RPMI7951 (cell line): ENCODE measurements at regions not wholly inside any gene's neighbourhood (a gene's known extent, or its start where the extent isn't known, plus 50 kb on each side); places are given as distances from the start of the nearest gene placed in this dataset.
"Not testable (repeated sequence)": the region's sequence is repeated elsewhere in the genome, so short reads cannot be mapped to it uniquely, and the experiment has no call there.

Source experiments
- DNase-seq: peaks from one replicate; pipeline ENCODE4 v3.0.0-alpha.2; 2012; ENCODE audit warnings: low read depth

GRCh38 chr5:154702477-154702876 is 52.7 kb upstream of the LARP1 start:
- DNase-seq, result no peak

GRCh38 chr5:154701725-154702124 is 53.5 kb upstream of the LARP1 start:
- DNase-seq, result peak; percentile 6

GRCh38 chr5:154701181-154701580 is 54.0 kb upstream of the LARP1 start:
- no peak for DNase-seq

GRCh38 chr5:154700289-154700928 is 54.8 kb upstream of the LARP1 start:
- DNase-seq, result not testable (repeated sequence)

- no peak for DNase-seq
Measured at GRCh38 chr5:154698763-154699162, 56.4 kb upstream of the LARP1 start.

GRCh38 chr5:154697371-154697770 is 57.8 kb upstream of the LARP1 start:
- no peak for DNase-seq

- DNase-seq, result no peak
Measured at GRCh38 chr5:154696891-154697290, 58.3 kb upstream of the LARP1 start.

GRCh38 chr5:154694159-154694558 is 61.0 kb upstream of the LARP1 start:
- no peak for DNase-seq

GRCh38 chr5:154690488-154690887 is 64.7 kb upstream of the LARP1 start:
- no peak for DNase-seq

- no peak for DNase-seq
Measured at GRCh38 chr5:154686490-154686889, 68.7 kb upstream of the LARP1 start.

- no peak for DNase-seq
Measured at GRCh38 chr5:154683101-154683880, 71.9 kb upstream of the LARP1 start.

- DNase-seq, result no peak
Measured at GRCh38 chr5:154679501-154679900, 75.7 kb upstream of the LARP1 start.

GRCh38 chr5:154677921-154678320 is 77.3 kb upstream of the LARP1 start:
- no peak for DNase-seq

GRCh38 chr5:154676508-154676907 is 78.7 kb upstream of the LARP1 start:
- DNase-seq, result no peak

GRCh38 chr5:154674029-154674428 is 81.1 kb upstream of the LARP1 start:
- no peak for DNase-seq

- DNase-seq, result no peak
Measured at GRCh38 chr5:154673506-154673905, 81.7 kb upstream of the LARP1 start.

GRCh38 chr5:154669913-154670312 is 85.3 kb upstream of the LARP1 start:
- DNase-seq, result not testable (repeated sequence)

GRCh38 chr5:154669402-154669801 is 85.8 kb upstream of the LARP1 start:
- no peak for DNase-seq

GRCh38 chr5:154664869-154665268 is 90.3 kb upstream of the LARP1 start:
- no peak for DNase-seq

GRCh38 chr5:154663424-154663823 is 91.8 kb upstream of the LARP1 start:
- no peak for DNase-seq

GRCh38 chr5:154654486-154655371 is 100.4 kb upstream of the LARP1 start:
- DNase-seq, result peak; percentile 69

GRCh38 chr5:154653764-154654485 is 101.3 kb upstream of the LARP1 start:
- DNase-seq, result peak; percentile 7
